ENCODE measurements at regions not wholly inside any gene's neighbourhood (a gene's known extent, or its start where the extent isn't known, plus 50 kb on each side); places are given as distances from the start of the nearest gene placed in this dataset.

DNA sequence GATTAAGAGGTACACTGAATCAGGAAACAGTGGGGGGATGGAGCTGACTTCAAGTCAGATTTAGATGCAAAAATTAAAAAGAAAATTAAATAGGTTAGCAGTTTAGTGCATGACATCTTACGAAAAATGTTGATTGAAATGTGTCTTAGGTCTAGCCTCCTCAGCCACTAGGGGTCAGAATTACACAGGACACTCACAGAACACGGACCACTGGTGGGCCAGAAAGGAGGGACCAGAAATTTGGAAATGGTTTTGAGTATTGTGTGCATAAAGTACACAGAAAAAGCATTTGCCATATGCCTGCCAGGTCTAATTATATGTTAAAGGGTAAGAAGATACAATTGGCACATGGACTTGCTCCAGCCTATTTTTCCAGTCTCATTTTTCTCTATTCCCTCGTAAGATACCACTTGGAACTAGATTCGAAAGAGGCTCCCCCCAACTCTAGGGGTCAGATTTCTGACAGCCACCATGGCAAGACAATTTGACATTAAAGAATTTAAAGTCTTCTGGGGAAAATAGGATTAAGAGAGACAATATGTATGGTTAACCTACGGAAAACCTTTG is 550.2 kb upstream of the SETBP1 start:
- DNase-seq (ENCODE audit: low spot score) = peak; percentile 2

DNA sequence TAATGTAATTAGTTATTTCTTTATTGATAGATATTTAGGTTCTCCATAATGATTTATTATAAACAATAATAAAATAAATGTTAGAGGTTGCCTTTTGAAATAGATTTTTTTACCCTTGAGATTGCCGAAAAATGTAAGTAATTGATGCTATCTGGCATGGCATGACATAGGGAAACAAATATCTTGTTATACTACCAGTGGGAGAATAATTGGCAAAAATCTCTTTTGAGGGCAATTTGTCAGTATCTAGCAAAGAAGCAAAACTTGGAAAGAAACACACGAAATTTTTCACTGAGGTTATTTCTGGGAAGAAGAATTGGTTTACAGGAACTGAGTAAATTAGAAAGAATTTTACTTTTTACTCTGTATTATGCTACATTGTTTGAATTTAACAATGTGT is 547.2 kb upstream of the SETBP1 start:
- DNase-seq (ENCODE audit: low spot score) = no peak

DNA sequence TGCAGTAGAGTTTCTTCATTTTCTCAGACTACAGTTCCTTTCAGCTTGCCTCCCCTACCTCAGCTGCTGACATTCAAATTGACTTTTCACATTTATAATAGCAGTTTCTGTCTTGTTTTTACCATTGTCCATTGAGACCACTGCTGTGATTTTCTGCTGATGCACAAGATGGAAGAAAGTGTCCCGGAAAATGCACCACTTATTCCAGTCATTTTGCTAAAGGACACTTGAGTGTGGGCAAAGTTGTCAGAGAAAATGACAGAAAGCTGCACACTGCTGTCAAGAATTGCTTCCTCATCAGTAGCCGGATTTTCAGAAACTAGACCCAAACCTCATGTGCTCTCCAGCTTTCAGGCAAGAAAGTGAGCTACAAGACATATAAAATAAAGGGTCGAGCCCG is 546.2 kb upstream of the SETBP1 start:
- DNase-seq (ENCODE audit: low spot score) = no peak

DNA sequence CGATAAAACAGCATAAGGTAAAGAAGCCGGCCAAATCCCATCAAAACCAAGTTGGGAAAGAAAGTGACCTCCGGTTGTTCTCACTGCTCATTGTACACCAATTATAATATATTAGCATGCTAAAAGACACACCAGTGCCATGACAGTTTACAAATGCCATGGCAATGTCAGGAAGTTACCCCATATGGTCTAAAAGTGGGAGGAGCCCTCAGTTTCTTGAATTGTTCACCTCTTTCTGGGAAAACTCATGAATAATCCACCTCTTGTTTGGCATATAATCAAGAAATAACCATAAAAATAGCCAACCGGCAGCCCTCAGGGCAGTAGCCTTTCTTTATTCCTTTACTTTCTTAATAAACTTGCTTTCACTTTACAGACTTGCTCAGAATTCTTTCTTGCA is 544.9 kb upstream of the SETBP1 start:
- no peak for DNase-seq (ENCODE audit: low spot score)

DNA sequence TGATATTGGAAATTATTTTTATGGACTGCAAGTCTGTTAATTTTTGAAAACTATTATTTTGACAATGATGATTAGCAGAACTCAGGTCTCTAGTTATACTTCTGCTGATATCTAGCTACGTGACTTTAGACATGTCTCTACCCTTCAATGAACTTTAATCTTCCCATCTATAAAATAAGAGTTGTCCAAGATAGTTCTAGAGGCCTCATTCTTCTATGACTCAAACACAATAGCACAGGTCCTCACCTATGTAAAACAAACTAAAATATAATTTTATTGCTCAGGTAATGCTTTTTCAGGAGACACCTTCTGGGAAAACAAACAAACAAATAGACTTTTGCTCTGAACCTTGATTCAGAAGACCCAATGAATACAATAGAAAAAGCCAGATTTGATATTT is 544.4 kb upstream of the SETBP1 start:
- DNase-seq (ENCODE audit: low spot score) = no peak

DNA sequence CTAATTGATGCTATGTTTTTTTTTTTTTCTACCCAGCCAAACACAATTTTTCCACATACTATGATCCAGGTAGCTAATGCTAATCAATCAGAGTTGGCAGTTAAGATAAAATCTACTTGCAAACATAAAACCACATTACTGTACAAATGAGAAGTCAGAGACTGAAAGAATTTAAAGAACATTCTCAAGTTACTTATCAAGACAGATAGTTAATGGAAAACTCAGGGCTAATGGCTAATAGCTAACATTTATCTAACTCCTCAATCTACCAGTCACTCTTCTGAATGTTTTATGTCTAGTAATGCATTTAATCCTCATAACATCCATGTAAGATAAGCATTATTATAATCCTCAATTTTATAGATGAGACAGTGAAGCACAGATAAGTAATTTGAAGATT is 537.6 kb upstream of the SETBP1 start:
- no peak for DNase-seq (ENCODE audit: low spot score)

DNA sequence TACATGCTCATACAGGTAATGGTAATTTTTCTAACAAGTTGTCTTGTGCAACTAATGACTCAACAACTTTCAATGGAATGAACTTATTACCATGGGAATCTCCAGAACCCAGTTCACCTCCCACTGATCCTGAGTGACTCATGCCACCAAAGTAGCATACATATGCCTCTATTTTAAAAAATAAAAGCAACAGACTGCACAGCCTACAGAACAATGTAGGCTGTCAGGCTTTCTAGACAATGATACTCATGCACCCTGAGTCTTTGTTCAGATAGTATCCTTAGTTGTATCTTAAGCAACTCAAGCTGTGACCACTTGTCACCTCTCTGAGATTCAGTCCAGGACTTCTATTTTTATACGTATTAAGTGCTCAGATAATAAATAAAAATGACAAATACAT is 531.0 kb upstream of the SETBP1 start:
- peak; percentile 45 for DNase-seq (ENCODE audit: low spot score)

DNA sequence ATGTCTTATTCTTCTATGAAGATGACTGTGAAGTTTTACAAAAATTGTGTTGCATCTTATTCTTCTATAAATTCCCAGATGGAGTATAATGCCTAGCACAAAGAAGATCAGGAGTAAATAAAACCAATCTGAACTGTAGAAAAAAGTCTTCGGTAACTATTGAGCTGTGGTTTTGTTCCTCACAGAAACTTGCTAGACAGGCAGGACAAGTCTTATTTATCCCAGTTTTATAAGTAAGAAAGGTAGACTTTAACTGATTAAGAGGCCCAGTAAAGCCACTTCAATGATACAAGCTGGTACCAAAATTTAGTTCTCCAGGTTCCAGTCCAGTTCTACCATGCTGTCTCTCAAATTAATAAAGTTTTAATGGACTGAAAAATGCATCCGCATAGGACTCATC is 526.7 kb upstream of the SETBP1 start:
- no peak for DNase-seq (ENCODE audit: low spot score)

DNA sequence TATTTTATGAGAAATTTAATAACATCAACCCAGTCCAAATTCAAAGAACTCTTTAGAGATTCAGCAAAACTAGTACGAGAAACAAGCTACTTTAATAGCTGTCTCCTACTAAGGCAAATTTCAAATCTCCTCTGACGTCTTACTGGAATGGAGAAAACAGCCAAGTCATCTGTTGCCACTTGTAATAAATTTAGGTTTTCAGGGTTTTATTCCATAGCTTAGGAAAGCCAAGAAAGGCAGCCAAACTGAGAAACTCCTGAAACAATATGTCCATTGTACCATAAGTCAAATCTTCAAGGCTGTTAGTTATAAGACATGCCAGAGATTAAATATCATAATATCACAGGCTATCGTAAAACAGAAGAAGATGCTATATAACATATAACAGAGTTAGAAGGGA is 524.6 kb upstream of the SETBP1 start:
- no peak for DNase-seq (ENCODE audit: low spot score)

DNA sequence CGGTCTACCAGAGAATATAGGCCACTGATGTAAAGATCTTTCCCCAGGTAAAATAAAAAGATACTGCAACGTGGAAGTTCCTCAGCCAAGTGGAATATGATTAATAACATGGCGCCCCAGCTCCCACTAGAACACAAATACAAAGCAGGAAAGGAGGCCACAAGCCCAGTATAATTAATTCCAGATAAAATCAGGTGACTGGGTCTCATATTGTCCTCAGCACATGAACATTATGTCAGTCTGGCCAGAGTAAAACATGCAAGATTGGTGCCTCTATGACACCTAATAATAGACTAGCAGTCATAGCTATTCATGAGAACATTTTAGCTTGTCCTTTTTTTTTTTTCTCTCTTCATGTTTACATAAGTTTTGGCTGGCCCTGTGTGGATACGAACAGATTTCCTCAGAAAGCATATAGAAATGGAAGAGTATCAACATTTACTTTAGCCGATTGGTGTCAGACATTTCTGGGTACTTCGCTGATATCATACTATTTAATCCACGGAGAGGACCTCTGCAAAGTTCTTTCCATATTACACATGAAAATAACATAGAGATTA is 523.8 kb upstream of the SETBP1 start:
- no peak for DNase-seq (ENCODE audit: low spot score)

DNA sequence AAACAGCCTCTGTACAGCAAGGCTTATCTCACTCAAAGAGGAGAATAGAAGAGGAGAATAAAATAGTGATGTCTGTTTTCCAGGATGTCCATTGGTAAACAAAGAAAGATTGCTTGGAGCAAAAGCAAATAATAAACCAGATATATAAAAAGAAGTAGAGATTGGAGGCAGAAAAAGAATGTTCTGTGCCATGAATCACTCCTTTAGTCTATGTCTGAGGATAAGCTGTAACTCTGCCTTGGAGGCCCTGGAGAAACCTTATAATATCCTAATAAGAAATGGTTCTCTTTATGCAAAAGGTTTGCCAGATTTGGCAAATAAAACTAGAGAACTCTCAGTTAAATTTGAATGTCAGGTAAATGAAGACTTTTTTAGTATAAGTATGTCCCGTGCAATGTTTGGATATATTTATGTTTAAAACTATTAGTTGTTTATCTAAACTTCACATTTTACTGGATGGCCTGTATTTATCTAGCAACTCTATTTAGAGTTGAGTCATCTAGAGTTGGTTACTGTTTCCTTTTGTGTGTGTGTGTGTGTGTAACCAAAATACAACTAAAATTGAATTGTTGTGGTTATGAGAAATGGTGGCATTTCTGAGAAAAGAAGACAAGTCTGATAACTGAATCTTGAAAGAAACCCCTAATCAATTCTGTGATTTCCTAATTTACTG is 510.3 kb upstream of the SETBP1 start:
- no peak for DNase-seq (ENCODE audit: low spot score)

DNA sequence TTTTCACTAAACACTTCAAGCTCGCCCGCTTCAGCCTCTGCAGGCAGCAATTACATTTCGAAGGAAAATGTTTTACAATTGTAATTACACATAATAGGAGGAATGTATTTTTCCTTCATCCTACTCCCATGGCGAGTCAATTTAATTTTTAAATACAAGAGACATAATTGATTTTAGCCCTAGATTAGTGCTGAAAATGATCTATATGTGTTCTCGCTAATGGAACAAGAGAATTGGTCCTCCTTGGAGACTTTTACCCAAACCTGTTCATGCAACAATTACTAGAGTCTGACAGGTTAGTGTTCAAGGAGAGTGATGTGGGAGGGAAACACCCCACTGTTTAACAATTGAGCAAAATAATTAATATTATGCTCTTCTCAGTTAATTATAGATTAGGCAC is 509.4 kb upstream of the SETBP1 start:
- DNase-seq (ENCODE audit: low spot score) = no peak

DNA sequence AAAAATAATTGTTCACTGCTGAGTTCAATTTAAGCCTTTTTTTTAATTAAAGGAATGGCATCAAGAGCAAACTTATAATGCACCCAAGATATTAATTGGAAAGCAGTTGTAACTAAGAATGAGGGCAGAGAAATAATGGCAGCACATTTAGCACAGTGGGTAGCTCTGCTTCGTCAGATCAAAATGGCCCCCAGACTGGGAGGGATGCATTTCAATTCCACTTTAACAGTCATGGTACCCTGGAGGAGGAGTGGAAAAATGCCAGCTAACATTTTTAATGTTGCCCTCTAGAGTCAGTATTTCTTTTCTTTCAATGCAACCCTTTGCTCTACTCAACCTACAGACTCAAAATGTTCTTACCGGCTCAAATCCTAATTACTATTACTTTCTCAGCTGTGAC is 504.8 kb upstream of the SETBP1 start:
- no peak for DNase-seq (ENCODE audit: low spot score)

DNA sequence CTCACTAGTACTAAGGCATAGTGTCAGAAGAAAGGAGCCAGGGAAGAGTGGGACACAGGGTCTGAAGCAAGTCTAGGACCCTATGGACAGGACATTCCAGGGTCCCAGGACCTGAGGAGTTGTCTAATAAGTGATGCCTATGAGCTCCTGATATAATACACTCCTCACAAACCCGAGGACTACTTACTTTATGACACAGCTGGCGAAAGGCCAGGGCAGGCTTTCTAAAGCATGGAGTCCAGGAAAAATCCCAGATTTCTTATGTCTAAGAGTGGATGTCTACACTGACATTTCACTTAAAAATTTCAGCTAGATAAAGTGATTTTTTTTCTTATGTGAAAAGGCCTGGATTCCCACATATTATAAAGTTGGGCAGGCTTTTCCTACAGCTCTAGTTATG is 502.2 kb upstream of the SETBP1 start:
- DNase-seq (ENCODE audit: low spot score) = no peak

DNA sequence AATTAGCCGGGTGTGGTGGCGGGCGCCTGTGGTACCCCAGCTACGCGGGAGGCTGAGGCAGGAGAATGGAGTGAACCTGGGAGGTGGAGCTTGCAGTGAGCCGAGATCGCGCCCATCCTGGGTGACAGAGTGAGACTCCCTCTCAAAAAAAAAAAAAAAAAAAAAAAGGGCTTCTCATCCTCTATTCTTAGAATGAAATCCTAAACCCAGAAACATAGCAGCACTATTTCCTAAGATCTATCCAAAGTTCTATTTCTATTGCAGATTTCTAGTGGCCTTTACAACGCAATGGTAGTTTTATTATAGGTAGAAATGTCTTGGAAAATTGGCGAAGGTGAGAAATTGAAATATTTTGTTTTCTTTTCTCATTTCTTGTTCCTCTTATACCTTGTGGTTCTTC is 501.0 kb upstream of the SETBP1 start:
- no peak for DNase-seq (ENCODE audit: low spot score)

DNA sequence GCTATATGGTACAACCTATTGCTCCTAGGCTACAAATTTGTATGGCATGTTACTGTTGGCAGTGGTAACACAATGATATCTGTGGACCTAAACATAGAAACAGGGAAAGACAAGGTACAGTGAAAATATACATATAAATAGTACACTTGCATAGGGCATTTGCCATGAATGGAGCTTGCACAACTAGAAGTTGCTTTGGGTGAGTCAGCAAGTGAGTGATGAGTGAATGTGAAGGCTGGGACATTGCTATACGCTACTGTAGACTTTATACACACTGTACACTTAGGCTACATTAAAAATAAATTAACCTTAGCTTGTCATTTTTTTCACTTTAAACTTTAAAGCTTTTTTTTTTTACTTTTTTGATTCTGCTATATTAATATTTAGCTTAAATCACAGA is 500.0 kb upstream of the SETBP1 start:
- DNase-seq (ENCODE audit: low spot score) = no peak

DNA sequence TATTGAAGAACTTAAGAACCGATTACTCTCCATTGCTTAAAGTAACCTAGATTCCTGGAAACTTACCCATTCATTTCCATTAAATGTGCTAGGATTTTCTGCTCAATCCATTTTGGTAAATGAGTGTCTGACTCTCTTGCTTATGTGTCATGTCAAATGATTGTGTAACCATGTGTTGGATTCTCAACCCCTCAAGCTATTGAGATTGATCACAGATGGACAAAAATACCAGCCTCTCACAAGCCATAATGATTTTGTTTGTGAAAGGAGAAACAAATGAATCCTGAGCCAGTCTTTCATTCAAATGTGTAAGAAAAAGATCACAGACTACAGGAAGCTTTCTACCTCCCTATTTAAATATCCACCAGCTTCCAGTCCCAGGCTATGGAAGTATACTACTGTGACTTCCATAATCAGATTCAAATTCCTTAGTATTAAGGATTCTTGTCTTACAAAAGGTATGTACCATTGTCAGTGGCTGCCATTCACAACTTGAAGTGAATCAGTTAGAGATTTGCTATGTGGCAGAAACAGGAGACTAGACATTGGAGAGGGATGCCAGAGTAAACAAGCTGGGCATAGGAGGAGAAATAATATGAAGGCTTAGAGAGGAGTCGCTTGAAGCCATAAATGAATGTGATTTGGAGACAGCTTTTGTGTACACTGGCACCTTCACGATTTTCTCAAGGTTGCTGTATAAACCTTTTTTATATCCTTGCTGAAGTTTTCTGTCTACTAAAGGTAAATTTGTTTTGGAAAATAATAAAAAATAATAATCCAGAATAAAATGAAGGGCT is 498.5 kb upstream of the SETBP1 start:
- DNase-seq (ENCODE audit: low spot score) = no peak

DNA sequence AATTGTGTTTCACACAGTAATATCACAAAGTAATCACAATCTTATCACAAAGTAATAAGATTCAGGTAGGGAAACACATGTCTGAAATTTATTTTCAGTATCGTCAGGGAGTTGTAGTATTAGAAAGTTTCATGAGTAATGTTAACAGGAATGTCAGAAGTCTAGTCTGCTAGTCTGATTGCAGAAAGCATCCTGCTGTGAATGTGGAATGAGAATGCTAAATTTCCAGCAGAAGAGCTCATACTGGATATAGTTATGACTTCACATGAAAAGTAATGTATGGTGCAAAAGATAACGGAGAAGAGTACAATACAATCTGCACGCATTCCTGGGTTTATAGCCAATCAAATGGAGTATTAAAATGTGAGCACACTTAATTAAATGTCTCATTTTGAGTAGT is 494.7 kb upstream of the SETBP1 start:
- DNase-seq (ENCODE audit: low spot score) = peak; percentile 1

DNA sequence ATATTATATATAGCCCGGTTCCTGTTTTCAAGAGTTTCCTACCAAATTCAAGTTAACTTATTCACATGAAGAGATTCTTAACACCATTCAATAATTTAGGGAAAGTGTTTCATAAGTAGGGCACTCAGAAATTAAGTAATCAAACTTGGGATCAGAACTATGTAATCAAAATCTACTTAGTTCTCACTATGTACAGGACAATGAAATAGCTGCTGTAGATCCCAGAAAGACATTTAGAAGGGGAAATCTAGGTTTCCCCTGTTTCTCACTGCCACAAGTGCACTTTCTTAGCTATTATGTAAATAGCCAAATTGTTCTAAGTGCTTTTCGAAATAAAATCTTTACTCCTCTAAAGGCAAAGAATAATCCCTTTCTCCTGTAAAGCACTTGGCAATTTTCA is 493.6 kb upstream of the SETBP1 start:
- DNase-seq (ENCODE audit: low spot score) = no peak

DNA sequence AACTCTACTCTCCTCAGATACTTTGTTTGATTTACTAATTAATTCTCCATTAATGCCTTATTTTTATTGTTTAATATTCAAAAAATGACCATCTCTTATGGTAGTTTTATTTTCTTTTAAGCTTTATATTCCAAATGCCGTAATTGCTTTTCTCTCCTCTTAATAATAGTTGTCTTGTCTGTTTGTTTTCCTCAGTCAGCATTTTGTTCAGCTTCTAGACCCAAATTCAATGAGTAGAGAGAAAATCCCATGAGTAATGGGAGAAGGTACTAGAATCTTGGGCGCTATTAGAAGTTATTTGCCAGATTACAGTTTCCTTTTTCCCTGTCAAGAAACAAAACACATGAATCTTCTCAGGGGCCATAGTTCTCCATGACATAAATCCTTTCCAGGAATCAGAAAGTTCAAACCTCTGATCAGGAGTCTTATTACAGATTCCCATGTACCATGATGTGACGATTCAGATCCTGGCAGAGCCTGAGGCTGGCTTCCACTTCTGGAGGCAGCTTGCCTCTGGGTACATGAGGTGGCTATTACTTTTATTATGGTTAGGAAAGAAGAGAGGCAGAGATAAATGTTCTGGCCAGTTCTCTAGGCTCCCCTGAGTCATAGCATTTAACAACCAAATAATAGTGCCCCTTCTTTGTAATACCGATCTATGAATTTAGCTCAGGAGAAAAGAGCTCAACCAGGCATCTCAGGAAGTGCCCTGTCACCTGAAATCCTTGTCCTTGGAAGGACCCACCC is 485.1 kb upstream of the SETBP1 start:
- DNase-seq (ENCODE audit: low spot score) = no peak

DNA sequence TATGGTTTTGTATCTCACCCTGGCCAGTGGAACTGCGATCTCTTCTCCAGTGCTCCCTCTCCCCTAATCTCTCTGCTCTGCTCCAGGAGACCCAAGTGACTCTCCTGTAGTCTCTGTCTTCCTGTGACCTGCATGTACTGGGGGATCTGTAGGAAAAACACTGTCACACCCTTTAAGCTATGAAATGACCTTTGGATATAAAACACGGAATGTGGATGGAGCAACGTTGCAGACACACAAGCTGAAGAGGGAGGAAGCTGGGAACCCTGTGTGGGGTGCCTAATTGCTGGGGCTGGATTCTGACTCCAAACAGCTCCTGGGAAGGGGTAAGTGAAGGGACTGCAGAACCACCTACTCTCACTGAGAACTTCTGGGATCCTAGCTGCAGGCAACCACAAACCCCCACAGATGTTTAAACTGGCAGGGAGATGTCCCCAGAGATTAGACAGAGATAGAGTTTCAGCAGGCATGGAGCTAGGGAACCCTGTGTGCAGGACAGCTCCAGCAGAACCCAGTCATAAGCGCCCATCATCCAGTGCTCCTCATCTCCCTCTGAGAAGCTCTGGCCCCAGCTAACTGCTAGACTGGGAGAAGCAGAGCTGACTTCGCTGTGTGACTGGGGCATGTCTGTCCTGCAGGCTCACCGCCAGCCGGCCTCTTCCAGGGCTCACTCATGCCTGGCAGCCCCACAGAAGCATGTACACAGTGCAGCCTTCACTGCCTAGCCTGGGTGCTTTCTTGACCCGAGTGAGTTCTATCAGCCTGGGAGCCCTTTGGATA is 482.7 kb upstream of the SETBP1 start:
- DNase-seq (ENCODE audit: low spot score) = no peak

Measured in A172 (cell line).